ENCODE measurements at regions not wholly inside any gene's neighbourhood (a gene's known extent, or its start where the extent isn't known, plus 50 kb on each side); places are given as distances from the start of the nearest gene placed in this dataset.

DNA sequence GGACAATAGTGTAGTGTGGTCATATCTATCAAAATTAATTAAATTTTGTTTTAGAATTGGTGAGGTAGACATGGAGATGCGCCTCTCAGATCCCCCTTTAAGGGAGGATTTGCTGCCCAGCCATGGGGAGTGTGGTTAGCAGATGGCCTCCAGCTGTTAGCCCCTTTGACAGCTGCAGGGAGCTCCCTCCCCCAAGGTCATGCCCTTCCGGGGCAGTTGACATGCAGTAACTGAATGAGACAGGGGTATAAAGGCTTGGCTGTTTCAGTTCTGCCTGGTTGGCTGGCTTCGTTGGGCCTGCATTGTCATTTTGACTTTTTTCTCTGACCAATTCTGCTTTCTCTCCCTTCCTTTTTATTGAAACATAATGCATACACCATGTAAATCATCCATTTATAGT lies 291.5 kb upstream of the SRRM4 start:
- DNase-seq (ENCODE audit: low read depth, low spot score) (no peak), ATAC-seq (no peak)
- no peaks in the 10 kb centered on the region for H3K9me2 ChIP-seq (ENCODE audit: insufficient read depth)
- H3K4me1 ChIP-seq (ENCODE audit: control insufficient read depth in 1 of 2, insufficient read depth in 2 of 2, low read length in 2 of 2), result no peaks in the 10 kb centered on the region
- no peak overlapping the region for H3K4me3 ChIP-seq (replicated peaks in 1 of 2; ENCODE audit: low read depth in 1 of 2, low read length in 2 of 2)
- ChIA-PET POLR2A (no interaction called here), CTCF (no interaction called here), RAD21 (ENCODE audit: low non-redundant PET in 1 of 2, low total read pairs in 2 of 2, uncharacterized antibody in 2 of 2, unreplicated experiment in 2 of 2) (no interaction called here)
- no peak overlapping the region for H3K4me2 ChIP-seq (ENCODE audit: low read length)
- intact Hi-C loops (cut with micrococcal nuclease), result no loop called here
- H3K9me3 ChIP-seq (ENCODE audit: control insufficient read depth in 1 of 2, insufficient read depth in 1 of 2, low read depth in 1 of 2, low read length in 2 of 2), result no peaks in the 10 kb centered on the region
- H4K20me1 ChIP-seq (ENCODE audit: insufficient read depth), result no peaks in the 10 kb centered on the region
- no peak for TF ChIP-seq ZNF274 (IDR thresholded peaks at IDR 0.05; ENCODE audit: low read depth, low read length)
- TF ChIP-seq, protein P1, sequence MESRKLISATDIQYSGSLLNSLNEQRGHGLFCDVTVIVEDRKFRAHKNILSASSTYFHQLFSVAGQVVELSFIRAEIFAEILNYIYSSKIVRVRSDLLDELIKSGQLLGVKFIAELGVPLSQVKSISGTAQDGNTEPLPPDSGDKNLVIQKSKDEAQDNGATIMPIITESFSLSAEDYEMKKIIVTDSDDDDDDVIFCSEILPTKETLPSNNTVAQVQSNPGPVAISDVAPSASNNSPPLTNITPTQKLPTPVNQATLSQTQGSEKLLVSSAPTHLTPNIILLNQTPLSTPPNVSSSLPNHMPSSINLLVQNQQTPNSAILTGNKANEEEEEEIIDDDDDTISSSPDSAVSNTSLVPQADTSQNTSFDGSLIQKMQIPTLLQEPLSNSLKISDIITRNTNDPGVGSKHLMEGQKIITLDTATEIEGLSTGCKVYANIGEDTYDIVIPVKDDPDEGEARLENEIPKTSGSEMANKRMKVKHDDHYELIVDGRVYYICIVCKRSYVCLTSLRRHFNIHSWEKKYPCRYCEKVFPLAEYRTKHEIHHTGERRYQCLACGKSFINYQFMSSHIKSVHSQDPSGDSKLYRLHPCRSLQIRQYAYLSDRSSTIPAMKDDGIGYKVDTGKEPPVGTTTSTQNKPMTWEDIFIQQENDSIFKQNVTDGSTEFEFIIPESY (IDR thresholded peaks at IDR 0.05; ENCODE audit: extremely low read depth, insufficient replicate concordance, low read length), result no peak
- TF ChIP-seq ZFX (IDR thresholded peaks at IDR 0.05), result no peak
- no peak for TF ChIP-seq ELF1 (IDR thresholded peaks at IDR 0.05; ENCODE audit: borderline replicate concordance, low read depth)
- TF ChIP-seq EZH2 (IDR thresholded peaks at IDR 0.05), result no peak
- TF ChIP-seq SIN3A (IDR thresholded peaks at IDR 0.05; ENCODE audit: low read depth), result no peak
- no peak for TF ChIP-seq RAD21 (IDR thresholded peaks at IDR 0.05; ENCODE audit: low read depth)
- TF ChIP-seq, protein P2, sequence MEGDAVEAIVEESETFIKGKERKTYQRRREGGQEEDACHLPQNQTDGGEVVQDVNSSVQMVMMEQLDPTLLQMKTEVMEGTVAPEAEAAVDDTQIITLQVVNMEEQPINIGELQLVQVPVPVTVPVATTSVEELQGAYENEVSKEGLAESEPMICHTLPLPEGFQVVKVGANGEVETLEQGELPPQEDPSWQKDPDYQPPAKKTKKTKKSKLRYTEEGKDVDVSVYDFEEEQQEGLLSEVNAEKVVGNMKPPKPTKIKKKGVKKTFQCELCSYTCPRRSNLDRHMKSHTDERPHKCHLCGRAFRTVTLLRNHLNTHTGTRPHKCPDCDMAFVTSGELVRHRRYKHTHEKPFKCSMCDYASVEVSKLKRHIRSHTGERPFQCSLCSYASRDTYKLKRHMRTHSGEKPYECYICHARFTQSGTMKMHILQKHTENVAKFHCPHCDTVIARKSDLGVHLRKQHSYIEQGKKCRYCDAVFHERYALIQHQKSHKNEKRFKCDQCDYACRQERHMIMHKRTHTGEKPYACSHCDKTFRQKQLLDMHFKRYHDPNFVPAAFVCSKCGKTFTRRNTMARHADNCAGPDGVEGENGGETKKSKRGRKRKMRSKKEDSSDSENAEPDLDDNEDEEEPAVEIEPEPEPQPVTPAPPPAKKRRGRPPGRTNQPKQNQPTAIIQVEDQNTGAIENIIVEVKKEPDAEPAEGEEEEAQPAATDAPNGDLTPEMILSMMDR (IDR thresholded peaks at IDR 0.05 in 2 of 3, conservative IDR thresholded peaks at IDR 0.05 in 1 of 3; ENCODE audit: borderline replicate concordance in 1 of 3, insufficient read depth in 1 of 3, low read depth in 2 of 3, low read length in 2 of 3), result no peak
- TF ChIP-seq CBX3 (IDR thresholded peaks at IDR 0.05; ENCODE audit: low read depth), result no peak
- TF ChIP-seq TCF7L2 (IDR thresholded peaks at IDR 0.05; ENCODE audit: borderline replicate concordance, extremely low read depth, insufficient read depth, insufficient read length), result no peak
- no peaks in the 10 kb centered on the region for H3K36me3 ChIP-seq (ENCODE audit: control insufficient read depth in 1 of 2, insufficient read depth in 2 of 2, low read length in 2 of 2)
- H3K27ac ChIP-seq (ENCODE audit: low read depth, low read length), result no peak overlapping the region
- BruUV-seq (replicated peaks), result no TSS peak
- H3K9ac ChIP-seq (ENCODE audit: low read length), result no peak overlapping the region
- no peaks in the 10 kb centered on the region for H3K27me3 ChIP-seq (ENCODE audit: insufficient read depth, low read length)
- no peak overlapping the region for H2AFZ ChIP-seq (ENCODE audit: low read depth, low read length, poor library complexity, severe bottlenecking)
- no peaks in the 10 kb centered on the region for H3K79me2 ChIP-seq (ENCODE audit: insufficient read depth, low read length)

Measured in HCT116 (cell line).